GM23338 (cell line): ENCODE measurements at regions not wholly inside any gene's neighbourhood (a gene's known extent, or its start where the extent isn't known, plus 50 kb on each side); places are given as distances from the start of the nearest gene placed in this dataset.

Source experiments
- CREB1 ChIP-seq: fragments of 250-450 bp; sonication (Bioruptor Pico); IDR thresholded peaks from 2 replicates; pipeline ENCODE4 v1.5.0; 2020; ENCODE audit warnings: low read depth, mild to moderate bottlenecking, moderate library complexity
- CTCF ChIP-seq, 2 experiments: fragments of 200-600 bp in 1 of 2; sonication (generic) in 1 of 2; conservative IDR thresholded peaks; 2 replicates each; pipeline versions ENCODE4 v1.5.1 to v1.6.1; 2016 to 2017; ENCODE audit warnings: antibody characterized with exemption in 2 of 2, low read depth in 2 of 2, mild to moderate bottlenecking in 2 of 2, moderate library complexity in 1 of 2
- EZH2 ChIP-seq: fragments of 200-600 bp; sonication (generic); IDR thresholded peaks from one replicate; pipeline ENCODE4 v1.8.0; 2017; ENCODE audit warnings: antibody characterized with exemption, mild to moderate bottlenecking, low read depth; ENCODE audit not compliant: unreplicated experiment
- EZH2phosphoT487 ChIP-seq: fragments of 200-600 bp; sonication (generic); IDR thresholded peaks from one replicate; pipeline ENCODE4 v1.8.1; 2018; ENCODE audit warnings: antibody characterized with exemption; ENCODE audit not compliant: unreplicated experiment
- JUNB ChIP-seq: IDR thresholded peaks from one replicate; pipeline ENCODE4 v1.6.1; 2016; ENCODE audit warnings: antibody characterized with exemption; ENCODE audit not compliant: unreplicated experiment
- POLR2AphosphoS5 ChIP-seq: IDR thresholded peaks from 2 replicates; pipeline ENCODE4 v1.6.1; 2016; ENCODE audit warnings: antibody characterized with exemption, low read depth
- TF ChIP-seq, protein P1 (sequence below): IDR thresholded peaks from one replicate; pipeline ENCODE4 v1.6.1; 2018; ENCODE audit warnings: antibody characterized with exemption; ENCODE audit not compliant: unreplicated experiment
- TF ChIP-seq, protein P2 (sequence below): fragments of 250-450 bp; sonication (Bioruptor Pico); IDR thresholded peaks from 2 replicates; pipeline ENCODE4 v1.5.0; 2020; ENCODE audit warnings: mild to moderate bottlenecking, moderate library complexity
- TF ChIP-seq, protein P3 (sequence below): IDR thresholded peaks from 2 replicates; pipeline ENCODE4 v1.6.1; 2016; ENCODE audit warnings: antibody characterized with exemption

GRCh38 chr4:159689526-159689925 is 586.6 kb downstream of the RAPGEF2 start:
- no peak for TF ChIP-seq CTCF (conservative IDR thresholded peaks at IDR 0.05; ENCODE audit: low read depth in 2 of 2)
- no peak for TF ChIP-seq EZH2
- no peak for TF ChIP-seq JUNB
- TF ChIP-seq, protein P1, sequence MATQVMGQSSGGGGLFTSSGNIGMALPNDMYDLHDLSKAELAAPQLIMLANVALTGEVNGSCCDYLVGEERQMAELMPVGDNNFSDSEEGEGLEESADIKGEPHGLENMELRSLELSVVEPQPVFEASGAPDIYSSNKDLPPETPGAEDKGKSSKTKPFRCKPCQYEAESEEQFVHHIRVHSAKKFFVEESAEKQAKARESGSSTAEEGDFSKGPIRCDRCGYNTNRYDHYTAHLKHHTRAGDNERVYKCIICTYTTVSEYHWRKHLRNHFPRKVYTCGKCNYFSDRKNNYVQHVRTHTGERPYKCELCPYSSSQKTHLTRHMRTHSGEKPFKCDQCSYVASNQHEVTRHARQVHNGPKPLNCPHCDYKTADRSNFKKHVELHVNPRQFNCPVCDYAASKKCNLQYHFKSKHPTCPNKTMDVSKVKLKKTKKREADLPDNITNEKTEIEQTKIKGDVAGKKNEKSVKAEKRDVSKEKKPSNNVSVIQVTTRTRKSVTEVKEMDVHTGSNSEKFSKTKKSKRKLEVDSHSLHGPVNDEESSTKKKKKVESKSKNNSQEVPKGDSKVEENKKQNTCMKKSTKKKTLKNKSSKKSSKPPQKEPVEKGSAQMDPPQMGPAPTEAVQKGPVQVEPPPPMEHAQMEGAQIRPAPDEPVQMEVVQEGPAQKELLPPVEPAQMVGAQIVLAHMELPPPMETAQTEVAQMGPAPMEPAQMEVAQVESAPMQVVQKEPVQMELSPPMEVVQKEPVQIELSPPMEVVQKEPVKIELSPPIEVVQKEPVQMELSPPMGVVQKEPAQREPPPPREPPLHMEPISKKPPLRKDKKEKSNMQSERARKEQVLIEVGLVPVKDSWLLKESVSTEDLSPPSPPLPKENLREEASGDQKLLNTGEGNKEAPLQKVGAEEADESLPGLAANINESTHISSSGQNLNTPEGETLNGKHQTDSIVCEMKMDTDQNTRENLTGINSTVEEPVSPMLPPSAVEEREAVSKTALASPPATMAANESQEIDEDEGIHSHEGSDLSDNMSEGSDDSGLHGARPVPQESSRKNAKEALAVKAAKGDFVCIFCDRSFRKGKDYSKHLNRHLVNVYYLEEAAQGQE = no peak
- TF ChIP-seq CREB1 (CRISPR knock-in tag) = no peak
- TF ChIP-seq, protein P2, sequence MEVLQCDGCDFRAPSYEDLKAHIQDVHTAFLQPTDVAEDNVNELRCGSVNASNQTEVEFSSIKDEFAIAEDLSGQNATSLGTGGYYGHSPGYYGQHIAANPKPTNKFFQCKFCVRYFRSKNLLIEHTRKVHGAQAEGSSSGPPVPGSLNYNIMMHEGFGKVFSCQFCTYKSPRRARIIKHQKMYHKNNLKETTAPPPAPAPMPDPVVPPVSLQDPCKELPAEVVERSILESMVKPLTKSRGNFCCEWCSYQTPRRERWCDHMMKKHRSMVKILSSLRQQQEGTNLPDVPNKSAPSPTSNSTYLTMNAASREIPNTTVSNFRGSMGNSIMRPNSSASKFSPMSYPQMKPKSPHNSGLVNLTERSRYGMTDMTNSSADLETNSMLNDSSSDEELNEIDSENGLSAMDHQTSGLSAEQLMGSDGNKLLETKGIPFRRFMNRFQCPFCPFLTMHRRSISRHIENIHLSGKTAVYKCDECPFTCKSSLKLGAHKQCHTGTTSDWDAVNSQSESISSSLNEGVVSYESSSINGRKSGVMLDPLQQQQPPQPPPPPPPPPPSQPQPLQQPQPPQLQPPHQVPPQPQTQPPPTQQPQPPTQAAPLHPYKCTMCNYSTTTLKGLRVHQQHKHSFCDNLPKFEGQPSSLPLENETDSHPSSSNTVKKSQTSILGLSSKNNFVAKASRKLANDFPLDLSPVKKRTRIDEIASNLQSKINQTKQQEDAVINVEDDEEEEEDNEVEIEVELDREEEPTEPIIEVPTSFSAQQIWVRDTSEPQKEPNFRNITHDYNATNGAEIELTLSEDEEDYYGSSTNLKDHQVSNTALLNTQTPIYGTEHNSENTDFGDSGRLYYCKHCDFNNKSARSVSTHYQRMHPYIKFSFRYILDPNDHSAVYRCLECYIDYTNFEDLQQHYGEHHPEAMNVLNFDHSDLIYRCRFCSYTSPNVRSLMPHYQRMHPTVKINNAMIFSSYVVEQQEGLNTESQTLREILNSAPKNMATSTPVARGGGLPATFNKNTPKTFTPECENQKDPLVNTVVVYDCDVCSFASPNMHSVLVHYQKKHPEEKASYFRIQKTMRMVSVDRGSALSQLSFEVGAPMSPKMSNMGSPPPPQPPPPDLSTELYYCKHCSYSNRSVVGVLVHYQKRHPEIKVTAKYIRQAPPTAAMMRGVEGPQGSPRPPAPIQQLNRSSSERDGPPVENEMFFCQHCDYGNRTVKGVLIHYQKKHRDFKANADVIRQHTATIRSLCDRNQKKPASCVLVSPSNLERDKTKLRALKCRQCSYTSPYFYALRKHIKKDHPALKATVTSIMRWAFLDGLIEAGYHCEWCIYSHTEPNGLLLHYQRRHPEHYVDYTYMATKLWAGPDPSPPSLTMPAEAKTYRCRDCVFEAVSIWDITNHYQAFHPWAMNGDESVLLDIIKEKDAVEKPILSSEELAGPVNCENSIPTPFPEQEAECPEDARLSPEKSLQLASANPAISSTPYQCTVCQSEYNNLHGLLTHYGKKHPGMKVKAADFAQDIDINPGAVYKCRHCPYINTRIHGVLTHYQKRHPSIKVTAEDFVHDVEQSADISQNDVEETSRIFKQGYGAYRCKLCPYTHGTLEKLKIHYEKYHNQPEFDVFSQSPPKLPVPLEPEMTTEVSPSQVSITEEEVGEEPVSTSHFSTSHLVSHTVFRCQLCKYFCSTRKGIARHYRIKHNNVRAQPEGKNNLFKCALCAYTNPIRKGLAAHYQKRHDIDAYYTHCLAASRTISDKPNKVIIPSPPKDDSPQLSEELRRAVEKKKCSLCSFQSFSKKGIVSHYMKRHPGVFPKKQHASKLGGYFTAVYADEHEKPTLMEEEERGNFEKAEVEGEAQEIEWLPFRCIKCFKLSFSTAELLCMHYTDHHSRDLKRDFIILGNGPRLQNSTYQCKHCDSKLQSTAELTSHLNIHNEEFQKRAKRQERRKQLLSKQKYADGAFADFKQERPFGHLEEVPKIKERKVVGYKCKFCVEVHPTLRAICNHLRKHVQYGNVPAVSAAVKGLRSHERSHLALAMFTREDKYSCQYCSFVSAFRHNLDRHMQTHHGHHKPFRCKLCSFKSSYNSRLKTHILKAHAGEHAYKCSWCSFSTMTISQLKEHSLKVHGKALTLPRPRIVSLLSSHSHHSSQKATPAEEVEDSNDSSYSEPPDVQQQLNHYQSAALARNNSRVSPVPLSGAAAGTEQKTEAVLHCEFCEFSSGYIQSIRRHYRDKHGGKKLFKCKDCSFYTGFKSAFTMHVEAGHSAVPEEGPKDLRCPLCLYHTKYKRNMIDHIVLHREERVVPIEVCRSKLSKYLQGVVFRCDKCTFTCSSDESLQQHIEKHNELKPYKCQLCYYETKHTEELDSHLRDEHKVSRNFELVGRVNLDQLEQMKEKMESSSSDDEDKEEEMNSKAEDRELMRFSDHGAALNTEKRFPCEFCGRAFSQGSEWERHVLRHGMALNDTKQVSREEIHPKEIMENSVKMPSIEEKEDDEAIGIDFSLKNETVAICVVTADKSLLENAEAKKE (CRISPR knock-in tag) = no peak
- TF ChIP-seq EZH2phosphoT487 = no peak
- TF ChIP-seq POLR2AphosphoS5 = no peak
- TF ChIP-seq, protein P3, sequence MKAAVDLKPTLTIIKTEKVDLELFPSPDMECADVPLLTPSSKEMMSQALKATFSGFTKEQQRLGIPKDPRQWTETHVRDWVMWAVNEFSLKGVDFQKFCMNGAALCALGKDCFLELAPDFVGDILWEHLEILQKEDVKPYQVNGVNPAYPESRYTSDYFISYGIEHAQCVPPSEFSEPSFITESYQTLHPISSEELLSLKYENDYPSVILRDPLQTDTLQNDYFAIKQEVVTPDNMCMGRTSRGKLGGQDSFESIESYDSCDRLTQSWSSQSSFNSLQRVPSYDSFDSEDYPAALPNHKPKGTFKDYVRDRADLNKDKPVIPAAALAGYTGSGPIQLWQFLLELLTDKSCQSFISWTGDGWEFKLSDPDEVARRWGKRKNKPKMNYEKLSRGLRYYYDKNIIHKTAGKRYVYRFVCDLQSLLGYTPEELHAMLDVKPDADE = no peak
